ENCODE measurements at regions not wholly inside any gene's neighbourhood (a gene's known extent, or its start where the extent isn't known, plus 50 kb on each side); places are given as distances from the start of the nearest gene placed in this dataset.

GRCh38 chr5:165188556-165189175, 1683.2 kb downstream of the MAT2B start:
- TF ChIP-seq, protein P1, sequence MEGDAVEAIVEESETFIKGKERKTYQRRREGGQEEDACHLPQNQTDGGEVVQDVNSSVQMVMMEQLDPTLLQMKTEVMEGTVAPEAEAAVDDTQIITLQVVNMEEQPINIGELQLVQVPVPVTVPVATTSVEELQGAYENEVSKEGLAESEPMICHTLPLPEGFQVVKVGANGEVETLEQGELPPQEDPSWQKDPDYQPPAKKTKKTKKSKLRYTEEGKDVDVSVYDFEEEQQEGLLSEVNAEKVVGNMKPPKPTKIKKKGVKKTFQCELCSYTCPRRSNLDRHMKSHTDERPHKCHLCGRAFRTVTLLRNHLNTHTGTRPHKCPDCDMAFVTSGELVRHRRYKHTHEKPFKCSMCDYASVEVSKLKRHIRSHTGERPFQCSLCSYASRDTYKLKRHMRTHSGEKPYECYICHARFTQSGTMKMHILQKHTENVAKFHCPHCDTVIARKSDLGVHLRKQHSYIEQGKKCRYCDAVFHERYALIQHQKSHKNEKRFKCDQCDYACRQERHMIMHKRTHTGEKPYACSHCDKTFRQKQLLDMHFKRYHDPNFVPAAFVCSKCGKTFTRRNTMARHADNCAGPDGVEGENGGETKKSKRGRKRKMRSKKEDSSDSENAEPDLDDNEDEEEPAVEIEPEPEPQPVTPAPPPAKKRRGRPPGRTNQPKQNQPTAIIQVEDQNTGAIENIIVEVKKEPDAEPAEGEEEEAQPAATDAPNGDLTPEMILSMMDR (IDR thresholded peaks at IDR 0.05; ENCODE audit: poor library complexity, severe bottlenecking): no peak
- TF ChIP-seq SMC3 (conservative IDR thresholded peaks at IDR 0.05; ENCODE audit: poor library complexity) (no peak), RAD21 (conservative IDR thresholded peaks at IDR 0.05) (no peak), EP300 (conservative IDR thresholded peaks at IDR 0.05; ENCODE audit: poor library complexity, severe bottlenecking) (no peak), POLR2AphosphoS5 (IDR thresholded peaks at IDR 0.05) (no peak)
- TF ChIP-seq, protein P2, sequence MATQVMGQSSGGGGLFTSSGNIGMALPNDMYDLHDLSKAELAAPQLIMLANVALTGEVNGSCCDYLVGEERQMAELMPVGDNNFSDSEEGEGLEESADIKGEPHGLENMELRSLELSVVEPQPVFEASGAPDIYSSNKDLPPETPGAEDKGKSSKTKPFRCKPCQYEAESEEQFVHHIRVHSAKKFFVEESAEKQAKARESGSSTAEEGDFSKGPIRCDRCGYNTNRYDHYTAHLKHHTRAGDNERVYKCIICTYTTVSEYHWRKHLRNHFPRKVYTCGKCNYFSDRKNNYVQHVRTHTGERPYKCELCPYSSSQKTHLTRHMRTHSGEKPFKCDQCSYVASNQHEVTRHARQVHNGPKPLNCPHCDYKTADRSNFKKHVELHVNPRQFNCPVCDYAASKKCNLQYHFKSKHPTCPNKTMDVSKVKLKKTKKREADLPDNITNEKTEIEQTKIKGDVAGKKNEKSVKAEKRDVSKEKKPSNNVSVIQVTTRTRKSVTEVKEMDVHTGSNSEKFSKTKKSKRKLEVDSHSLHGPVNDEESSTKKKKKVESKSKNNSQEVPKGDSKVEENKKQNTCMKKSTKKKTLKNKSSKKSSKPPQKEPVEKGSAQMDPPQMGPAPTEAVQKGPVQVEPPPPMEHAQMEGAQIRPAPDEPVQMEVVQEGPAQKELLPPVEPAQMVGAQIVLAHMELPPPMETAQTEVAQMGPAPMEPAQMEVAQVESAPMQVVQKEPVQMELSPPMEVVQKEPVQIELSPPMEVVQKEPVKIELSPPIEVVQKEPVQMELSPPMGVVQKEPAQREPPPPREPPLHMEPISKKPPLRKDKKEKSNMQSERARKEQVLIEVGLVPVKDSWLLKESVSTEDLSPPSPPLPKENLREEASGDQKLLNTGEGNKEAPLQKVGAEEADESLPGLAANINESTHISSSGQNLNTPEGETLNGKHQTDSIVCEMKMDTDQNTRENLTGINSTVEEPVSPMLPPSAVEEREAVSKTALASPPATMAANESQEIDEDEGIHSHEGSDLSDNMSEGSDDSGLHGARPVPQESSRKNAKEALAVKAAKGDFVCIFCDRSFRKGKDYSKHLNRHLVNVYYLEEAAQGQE (IDR thresholded peaks at IDR 0.05; ENCODE audit: borderline replicate concordance): no peak
